ENCODE measurements at regions not wholly inside any gene's neighbourhood (a gene's known extent, or its start where the extent isn't known, plus 50 kb on each side); places are given as distances from the start of the nearest gene placed in this dataset.
A peak's percentile ranks its signal among the peaks of the same experiment; 100 is the strongest.

DNA sequence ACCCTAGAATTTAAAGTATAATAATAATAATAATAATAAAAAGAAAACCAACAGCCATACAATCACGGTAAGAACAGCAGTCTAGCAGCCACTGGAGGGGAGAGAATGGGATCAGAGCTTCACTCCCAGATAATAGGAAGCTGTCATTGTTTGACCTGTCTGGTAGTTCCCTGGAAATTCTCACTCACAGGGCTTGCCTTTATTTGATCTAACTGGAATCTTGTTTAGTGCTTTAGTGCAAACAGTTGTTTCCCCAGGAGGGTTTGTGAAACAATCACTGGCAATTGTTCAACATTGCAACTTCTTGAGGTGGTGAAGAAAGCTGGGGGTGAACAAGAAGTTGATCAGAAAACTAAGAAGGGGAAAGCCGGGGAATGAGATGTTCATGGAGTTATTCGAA is 68.7 kb upstream of the PTCSC3 start:
- DNase-seq (ENCODE audit: low read depth, low spot score): no peak

DNA sequence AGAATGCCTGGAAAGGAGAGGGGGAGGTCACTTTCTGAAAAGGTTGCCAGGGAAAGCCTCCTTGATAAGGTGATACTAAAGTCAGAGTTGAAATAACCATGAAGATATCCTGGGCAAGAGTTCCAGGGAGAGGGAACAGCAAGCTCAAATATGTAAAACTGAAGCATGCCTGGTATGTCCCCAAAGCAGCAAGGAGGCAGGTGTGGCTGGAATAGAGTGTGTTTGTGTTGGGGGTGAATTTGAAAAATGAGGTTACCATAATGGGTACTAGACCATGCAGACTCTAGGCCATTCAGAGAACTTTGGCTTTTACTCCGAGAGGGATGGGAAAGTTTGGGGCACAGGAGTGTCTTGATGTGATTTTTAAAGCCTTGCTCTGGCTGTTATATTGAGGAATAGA is 66.7 kb upstream of the PTCSC3 start:
- DNase-seq (ENCODE audit: low read depth, low spot score): no peak

GRCh38 chr14:36241183-36241582 is 64.7 kb upstream of the PTCSC3 start:
- no peak for DNase-seq (ENCODE audit: low read depth, low spot score)

DNA sequence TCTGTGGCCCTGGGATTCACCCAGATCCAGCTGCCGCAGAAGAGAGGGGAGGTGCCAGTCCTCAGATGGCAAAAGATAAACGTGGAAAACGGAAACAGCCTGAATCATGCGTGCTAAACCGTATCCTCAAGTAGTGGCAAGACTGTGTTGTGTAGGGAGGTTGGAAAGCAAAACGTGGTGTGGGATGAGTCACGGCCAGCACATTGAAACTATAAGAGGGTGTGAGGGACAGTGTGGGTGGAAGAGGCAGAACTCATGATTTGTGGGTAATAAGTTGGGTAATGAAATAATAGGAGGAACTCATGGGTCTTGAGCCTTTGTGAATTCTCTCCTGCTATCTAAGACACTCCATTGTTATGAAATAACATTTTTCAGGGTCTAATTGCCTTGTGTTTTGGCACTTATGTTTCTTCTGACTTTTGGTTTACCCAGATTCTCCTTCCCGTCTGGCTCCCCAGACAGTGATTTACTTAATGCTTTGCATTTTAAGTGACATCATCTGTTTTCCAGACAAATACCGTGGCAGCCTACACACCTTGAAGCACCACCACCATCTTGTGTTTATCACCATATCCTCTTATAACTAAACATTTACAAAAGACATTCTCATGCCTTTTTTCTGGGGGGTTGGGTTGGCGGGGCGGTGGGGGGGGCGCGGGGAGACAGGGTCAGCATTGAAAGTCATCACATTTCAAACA is 62.3 kb upstream of the PTCSC3 start:
- DNase-seq (ENCODE audit: low read depth, low spot score): no peak

DNA sequence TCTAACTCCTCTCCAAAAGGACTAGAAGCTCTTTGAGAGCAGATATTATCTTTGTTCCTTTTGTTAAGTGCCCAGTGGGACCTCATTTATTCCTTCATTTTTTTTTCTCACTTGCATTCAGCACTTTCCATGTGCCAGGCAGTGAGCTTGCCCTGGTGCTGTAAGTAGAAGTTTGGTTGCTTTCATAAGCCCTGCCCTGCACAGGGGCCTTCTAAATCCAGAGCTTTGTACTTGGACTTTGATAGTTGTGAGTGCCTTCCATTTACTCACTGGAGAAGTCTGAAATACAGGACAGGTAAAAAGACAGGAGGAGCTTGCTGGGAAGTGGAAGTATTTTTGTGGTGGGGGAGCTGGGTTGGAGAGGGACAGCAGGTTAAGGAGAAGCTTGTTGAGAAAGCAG is 56.7 kb upstream of the PTCSC3 start:
- no peak for DNase-seq (ENCODE audit: low read depth, low spot score)

- peak; percentile 12 for DNase-seq (ENCODE audit: low read depth, low spot score)
Measured at GRCh38 chr14:36229262-36229661, 52.7 kb upstream of the PTCSC3 start.

GRCh38 chr14:36227802-36228201 is 51.3 kb upstream of the PTCSC3 start:
- no peak for DNase-seq (ENCODE audit: low read depth, low spot score)

DNA sequence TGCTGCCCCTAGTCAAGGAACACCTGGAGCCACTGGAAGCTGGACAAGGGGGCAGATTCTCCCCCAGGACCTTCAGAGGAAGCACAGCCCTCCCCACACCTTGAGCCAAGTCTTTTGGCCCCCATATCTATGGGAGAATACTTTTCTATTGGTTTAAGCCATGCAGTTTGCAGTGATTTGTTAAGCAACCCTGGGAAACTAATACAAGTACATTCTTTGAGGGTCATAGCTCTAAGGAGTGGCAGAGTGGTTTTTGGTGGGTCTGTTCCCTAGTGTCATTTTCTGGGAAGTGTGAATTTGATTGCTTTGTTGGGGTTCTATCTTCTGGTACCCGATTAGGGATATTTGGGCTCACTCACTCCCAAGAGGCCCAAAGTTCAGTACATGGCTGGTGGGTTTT is 50.8 kb upstream of the PTCSC3 start:
- no peak for DNase-seq (ENCODE audit: low read depth, low spot score)

Data from smooth muscle cell of the brain vasculature (primary cell).